Loucy (cell line): ENCODE measurements at regions not wholly inside any gene's neighbourhood (a gene's known extent, or its start where the extent isn't known, plus 50 kb on each side); places are given as distances from the start of the nearest gene placed in this dataset.

Experiments
- CTCF ChIP-seq: fragments of 200-600 bp; sonication (generic); conservative IDR thresholded peaks from 2 replicates; pipeline ENCODE4 v1.5.1; 2014; ENCODE audit warnings: mild to moderate bottlenecking, antibody characterized with exemption, low read length
- EZH2phosphoT487 ChIP-seq: fragments of 200-600 bp; IDR thresholded peaks from 2 replicates; pipeline ENCODE4 v1.6.1; 2018; ENCODE audit warnings: antibody characterized with exemption, mild to moderate bottlenecking, moderate library complexity, borderline replicate concordance

GRCh38 chr5:17114233-17114632 lies 103.2 kb upstream of the BASP1 start:
- TF ChIP-seq CTCF (no peak), EZH2phosphoT487 (no peak)
